A673 (cell line): ENCODE measurements at regions not wholly inside any gene's neighbourhood (a gene's known extent, or its start where the extent isn't known, plus 50 kb on each side); places are given as distances from the start of the nearest gene placed in this dataset.

Experiments
- BruUV-seq: library from RNA; stranded (reverse); fragments of 400-500 nt; replicated peaks from 2 replicates; lab custom pipeline; 2021; lab: Mats Ljungman, UMichigan
- CTCF ChIA-PET: fragments of 300-600 bp; sonication (Branson Sonifier 250); formaldehyde crosslinking; loops from one replicate; lab custom pipeline; 2022; ENCODE audit warnings: antibody characterized with exemption; lab: Charles Lee
- POLR2A ChIA-PET: fragments of 300-600 bp; sonication (Branson Sonifier 250); formaldehyde crosslinking; loops from one replicate; lab custom pipeline; 2022; ENCODE audit warnings: antibody characterized with exemption; ENCODE audit not compliant: low non-redundant PET; lab: Charles Lee
- DNase-seq: peaks from one replicate; pipeline ENCODE4 v3.0.0-alpha.2; 2015; ENCODE audit warnings: low spot score
- H3K27ac ChIP-seq: fragments of 200-600 bp; sonication (generic); 2 replicates; pipeline ENCODE4 v1.5.1; 2016; ENCODE audit warnings: mixed run types, low read depth, mild to moderate bottlenecking, mixed read lengths, antibody characterized with exemption, low read length; ENCODE audit not compliant: poor library complexity, severe bottlenecking
- H3K27me3 ChIP-seq: fragments of 200-600 bp; sonication (generic); replicated peaks from 2 replicates; pipeline ENCODE4 v1.6.1; 2017; ENCODE audit warnings: mixed run types, low read depth, mild to moderate bottlenecking, mixed read lengths, antibody characterized with exemption, low read length; ENCODE audit not compliant: insufficient read depth, poor library complexity
- H3K36me3 ChIP-seq: fragments of 200-600 bp; sonication (generic); 2 replicates; pipeline ENCODE4 v1.6.1; 2016; ENCODE audit warnings: mixed run types, mild to moderate bottlenecking, mixed read lengths, antibody characterized with exemption, low read length; ENCODE audit not compliant: insufficient read depth, poor library complexity, severe bottlenecking
- H3K4me1 ChIP-seq: fragments of 200-600 bp; sonication (generic); 2 replicates; pipeline ENCODE4 v1.6.1; 2017; ENCODE audit warnings: mixed run types, mild to moderate bottlenecking, mixed read lengths, antibody characterized with exemption, low read length; ENCODE audit not compliant: insufficient read depth, poor library complexity, severe bottlenecking
- H3K4me3 ChIP-seq: fragments of 200-600 bp; sonication (generic); 2 replicates; pipeline ENCODE4 v1.5.1; 2016; ENCODE audit warnings: low read depth, mixed run types, mild to moderate bottlenecking, mixed read lengths, low read length; ENCODE audit not compliant: poor library complexity, severe bottlenecking
- H3K9me3 ChIP-seq: fragments of 200-600 bp; sonication (generic); 2 replicates; pipeline ENCODE4 v1.6.1; 2016; ENCODE audit warnings: mixed run types, low read depth, mild to moderate bottlenecking, mixed read lengths, antibody characterized with exemption, low read length; ENCODE audit not compliant: poor library complexity, severe bottlenecking
- EZH2 ChIP-seq: fragments of 200-600 bp; sonication (generic); IDR thresholded peaks from 2 replicates; pipeline ENCODE4 v1.6.1; 2017; ENCODE audit warnings: borderline replicate concordance, low read depth, mild to moderate bottlenecking, mixed read lengths, antibody characterized with exemption, low read length; ENCODE audit not compliant: poor library complexity, severe bottlenecking
- intact Hi-C: fragments of 100-400 bp; cut with micrococcal nuclease; formaldehyde crosslinking; loops from one replicate; pipeline ENCODE4 v1.10.0; 2022; ENCODE audit not compliant: unreplicated experiment
- TF ChIP-seq, protein P1 (sequence below): fragments of 300-800, 200-600 bp; sonication (generic); conservative IDR thresholded peaks from 2 replicates; pipeline ENCODE4 v1.5.1; 2017; ENCODE audit warnings: low read depth, mild to moderate bottlenecking, antibody characterized with exemption, low read length, moderate library complexity, mixed read lengths

DNA sequence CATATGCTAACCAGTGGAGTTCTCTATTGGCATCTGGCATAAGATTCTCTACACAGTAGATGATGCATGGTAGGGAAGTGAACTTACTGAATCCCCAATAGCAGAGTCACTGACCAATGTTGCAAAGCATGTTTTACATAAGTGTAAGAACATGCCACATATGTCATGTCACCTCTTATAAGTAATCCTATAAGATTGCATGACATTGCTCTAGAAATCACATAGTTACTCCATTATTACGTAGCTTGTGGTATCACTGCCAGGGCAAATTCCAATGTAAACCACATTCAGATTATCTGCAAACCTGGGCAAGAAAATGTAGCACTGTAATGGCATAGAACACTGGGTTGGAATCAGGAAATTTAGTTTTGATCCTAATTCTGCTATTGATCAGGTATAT, 198.2 kb upstream of the UMPS start:
- TF ChIP-seq, protein P1, sequence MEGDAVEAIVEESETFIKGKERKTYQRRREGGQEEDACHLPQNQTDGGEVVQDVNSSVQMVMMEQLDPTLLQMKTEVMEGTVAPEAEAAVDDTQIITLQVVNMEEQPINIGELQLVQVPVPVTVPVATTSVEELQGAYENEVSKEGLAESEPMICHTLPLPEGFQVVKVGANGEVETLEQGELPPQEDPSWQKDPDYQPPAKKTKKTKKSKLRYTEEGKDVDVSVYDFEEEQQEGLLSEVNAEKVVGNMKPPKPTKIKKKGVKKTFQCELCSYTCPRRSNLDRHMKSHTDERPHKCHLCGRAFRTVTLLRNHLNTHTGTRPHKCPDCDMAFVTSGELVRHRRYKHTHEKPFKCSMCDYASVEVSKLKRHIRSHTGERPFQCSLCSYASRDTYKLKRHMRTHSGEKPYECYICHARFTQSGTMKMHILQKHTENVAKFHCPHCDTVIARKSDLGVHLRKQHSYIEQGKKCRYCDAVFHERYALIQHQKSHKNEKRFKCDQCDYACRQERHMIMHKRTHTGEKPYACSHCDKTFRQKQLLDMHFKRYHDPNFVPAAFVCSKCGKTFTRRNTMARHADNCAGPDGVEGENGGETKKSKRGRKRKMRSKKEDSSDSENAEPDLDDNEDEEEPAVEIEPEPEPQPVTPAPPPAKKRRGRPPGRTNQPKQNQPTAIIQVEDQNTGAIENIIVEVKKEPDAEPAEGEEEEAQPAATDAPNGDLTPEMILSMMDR = no peak
- no peak for TF ChIP-seq EZH2
- no TSS peak for BruUV-seq
- no peak for DNase-seq

DNA sequence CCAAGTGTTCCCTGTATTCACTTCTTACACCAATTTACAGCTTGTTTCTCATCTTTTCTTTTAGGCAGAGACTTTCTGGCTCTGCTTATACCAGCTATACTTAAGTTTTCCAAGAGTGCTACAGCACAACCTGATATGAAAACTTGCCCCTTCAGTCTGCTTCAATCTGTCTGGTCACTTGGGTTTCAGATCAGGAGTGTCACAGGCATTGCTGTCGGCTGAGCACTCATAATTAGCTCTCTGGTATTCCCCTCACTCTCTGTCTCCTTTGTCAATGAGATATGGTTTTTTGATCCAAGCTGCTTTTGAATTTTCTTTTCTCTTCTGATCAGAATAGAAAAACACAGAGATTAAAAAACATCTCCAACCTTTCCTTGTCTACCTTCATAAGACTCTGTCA, 194.9 kb upstream of the UMPS start:
- no peak for DNase-seq
- H3K27me3 ChIP-seq = no peaks in the 10 kb centered on the region
- BruUV-seq = no TSS peak
- no peak overlapping the region for H3K4me3 ChIP-seq
- intact Hi-C loops = no loop called here
- H3K36me3 ChIP-seq = no peaks in the 10 kb centered on the region
- no peak overlapping the region for H3K27ac ChIP-seq
- H3K4me1 ChIP-seq = no peaks in the 10 kb centered on the region
- H3K9me3 ChIP-seq = no peaks in the 10 kb centered on the region
- CTCF ChIA-PET = no interaction called here
- TF ChIP-seq EZH2 = no peak
- TF ChIP-seq, protein P1 = no peak
- POLR2A ChIA-PET = no interaction called here

More for the DNA sequence above, 198.2 kb upstream of the UMPS start:
- no peak overlapping the region for H3K27ac ChIP-seq
- H3K27me3 ChIP-seq = no peaks in the 10 kb centered on the region
- no peaks in the 10 kb centered on the region for H3K4me1 ChIP-seq
- no peak overlapping the region for H3K4me3 ChIP-seq
- POLR2A ChIA-PET = no interaction called here
- H3K9me3 ChIP-seq = no peaks in the 10 kb centered on the region
- CTCF ChIA-PET = no interaction called here
- H3K36me3 ChIP-seq = no peaks in the 10 kb centered on the region
- intact Hi-C loops = no loop called here

DNA sequence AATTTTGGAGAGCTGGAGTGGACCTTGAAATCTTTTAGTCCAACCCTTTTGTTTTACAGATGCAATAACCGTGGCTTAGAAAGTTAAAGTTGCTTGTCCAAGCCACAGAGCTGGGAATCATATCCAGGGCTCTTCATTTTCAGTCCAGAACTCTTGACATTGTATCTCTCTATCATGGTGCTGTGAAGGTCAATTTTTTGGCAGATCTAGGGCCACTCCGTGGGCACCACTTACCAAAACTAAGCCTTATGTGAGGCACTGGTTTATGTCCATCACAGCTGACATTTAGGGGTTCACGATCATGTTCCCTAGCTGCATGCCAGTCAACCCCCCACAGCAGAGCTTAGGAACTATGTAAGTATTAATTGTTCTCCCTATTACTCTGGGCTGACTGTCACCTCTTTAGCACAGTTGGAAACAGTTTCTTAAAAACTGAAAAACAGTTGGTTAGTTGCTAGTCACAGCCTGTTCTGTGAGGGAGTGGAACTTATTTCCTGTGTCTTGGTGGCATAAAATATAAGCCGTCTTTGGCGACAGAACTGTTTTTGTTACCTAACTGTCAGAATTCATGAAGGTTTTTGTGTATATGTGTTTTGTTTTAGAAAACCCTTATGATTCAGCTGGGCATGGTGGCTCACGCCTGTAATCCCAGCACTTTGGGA, 189.6 kb upstream of the UMPS start:
- no peak for DNase-seq
- Histone ChIP-seq H3K4me1 (no peaks in the 10 kb centered on the region), H3K36me3 (no peaks in the 10 kb centered on the region), H3K4me3 (no peak overlapping the region), H3K27ac (no peak overlapping the region), H3K27me3 (no peaks in the 10 kb centered on the region), H3K9me3 (no peaks in the 10 kb centered on the region)
- TF ChIP-seq, protein P1 = no peak
- TF ChIP-seq EZH2 = no peak
- intact Hi-C loops = no loop called here
- CTCF ChIA-PET = interaction anchor here (0.5 to 0.7 kb wide), 2 partner anchors 10 to 501 kb away, joined by 4 to 5 read pairs; no protein-coding TSS in a partner anchor
- POLR2A ChIA-PET = interaction anchor here (0.6 kb wide), 1 partner anchor 25 kb away, joined by 3 read pairs; no protein-coding TSS in a partner anchor
- no TSS peak for BruUV-seq
